ENCODE measurements at regions not wholly inside any gene's neighbourhood (a gene's known extent, or its start where the extent isn't known, plus 50 kb on each side); places are given as distances from the start of the nearest gene placed in this dataset.
"Not testable (repeated sequence)": the region's sequence is repeated elsewhere in the genome, so short reads cannot be mapped to it uniquely, and the experiment has no call there.

GRCh38 chrX:13955975-13956374 lies 73.7 kb downstream of the GEMIN8 start:
- in situ Hi-C loops (cut with HindIII; ENCODE audit: low sequenced_read_pairs): no loop called here

GRCh38 chrX:13955095-13955647 lies 74.5 kb downstream of the GEMIN8 start:
- in situ Hi-C loops (cut with HindIII; ENCODE audit: low sequenced_read_pairs): no loop called here

GRCh38 chrX:13952581-13952980 lies 77.1 kb downstream of the GEMIN8 start:
- in situ Hi-C loops (cut with HindIII; ENCODE audit: low sequenced_read_pairs): no loop called here

GRCh38 chrX:13946223-13946622 lies 83.5 kb downstream of the GEMIN8 start:
- in situ Hi-C loops (cut with HindIII; ENCODE audit: low sequenced_read_pairs): not testable (repeated sequence)

GRCh38 chrX:13945787-13946186 lies 83.9 kb downstream of the GEMIN8 start:
- in situ Hi-C loops (cut with HindIII; ENCODE audit: low sequenced_read_pairs): not testable (repeated sequence)

GRCh38 chrX:13940671-13941070 lies 89.0 kb downstream of the GEMIN8 start:
- in situ Hi-C loops (cut with HindIII; ENCODE audit: low sequenced_read_pairs): no loop called here

GRCh38 chrX:13939741-13940597 lies 89.7 kb downstream of the GEMIN8 start:
- in situ Hi-C loops (cut with HindIII; ENCODE audit: low sequenced_read_pairs): no loop called here

GRCh38 chrX:13938829-13939530 lies 90.7 kb downstream of the GEMIN8 start:
- in situ Hi-C loops (cut with HindIII; ENCODE audit: low sequenced_read_pairs): no loop called here

- in situ Hi-C loops (cut with HindIII; ENCODE audit: low sequenced_read_pairs): no loop called here
Measured at GRCh38 chrX:13938051-13938828, 91.5 kb downstream of the GEMIN8 start.

- in situ Hi-C loops (cut with HindIII; ENCODE audit: low sequenced_read_pairs): no loop called here
Measured at GRCh38 chrX:13937370-13938050, 92.2 kb downstream of the GEMIN8 start.

- in situ Hi-C loops (cut with HindIII; ENCODE audit: low sequenced_read_pairs): no loop called here
Measured at GRCh38 chrX:13936521-13937225, 93.0 kb downstream of the GEMIN8 start.

- in situ Hi-C loops (cut with HindIII; ENCODE audit: low sequenced_read_pairs): no loop called here
Measured at GRCh38 chrX:13934731-13935130, 95.0 kb downstream of the GEMIN8 start.

- in situ Hi-C loops (cut with HindIII; ENCODE audit: low sequenced_read_pairs): no loop called here
Measured at GRCh38 chrX:13933851-13934250, 95.8 kb downstream of the GEMIN8 start.

- in situ Hi-C loops (cut with HindIII; ENCODE audit: low sequenced_read_pairs): no loop called here
Measured at GRCh38 chrX:13933352-13933751, 96.3 kb downstream of the GEMIN8 start.

- in situ Hi-C loops (cut with HindIII; ENCODE audit: low sequenced_read_pairs): no loop called here
Measured at GRCh38 chrX:13932416-13932815, 97.3 kb downstream of the GEMIN8 start.

- in situ Hi-C loops (cut with HindIII; ENCODE audit: low sequenced_read_pairs): no loop called here
Measured at GRCh38 chrX:13927175-13927574, 102.5 kb downstream of the GEMIN8 start.

- in situ Hi-C loops (cut with HindIII; ENCODE audit: low sequenced_read_pairs): loop anchor here (5.0 kb wide), 1 partner anchor 102 kb away; no protein-coding TSS in a partner anchor
Measured at GRCh38 chrX:13923845-13924244, 105.8 kb downstream of the GEMIN8 start.

GRCh38 chrX:13923289-13923688 lies 106.4 kb upstream of the GPM6B start:
- in situ Hi-C loops (cut with HindIII; ENCODE audit: low sequenced_read_pairs): loop anchor here (5.0 kb wide), 1 partner anchor 101 kb away; no protein-coding TSS in a partner anchor

GRCh38 chrX:13917507-13917906 lies 100.6 kb upstream of the GPM6B start:
- in situ Hi-C loops (cut with HindIII; ENCODE audit: low sequenced_read_pairs): no loop called here

GRCh38 chrX:13911586-13911985 lies 94.7 kb upstream of the GPM6B start:
- in situ Hi-C loops (cut with HindIII; ENCODE audit: low sequenced_read_pairs): no loop called here
